MG63 (cell line): ENCODE measurements at regions not wholly inside any gene's neighbourhood (a gene's known extent, or its start where the extent isn't known, plus 50 kb on each side); places are given as distances from the start of the nearest gene placed in this dataset.

Experiments used
- DNase-seq: peaks from one replicate; pipeline ENCODE4 v3.0.0-alpha.2; 2020
- H3K27me3 ChIP-seq: fragments of 250-450 bp; sonication (Bioruptor Pico); 2 replicates; pipeline ENCODE4 v1.5.1; 2020; ENCODE audit warnings: mild to moderate bottlenecking, moderate library complexity
- H3K36me3 ChIP-seq: fragments of 250-450 bp; sonication (Bioruptor Pico); 2 replicates; pipeline ENCODE4 v1.5.1; 2020; ENCODE audit warnings: mild to moderate bottlenecking, moderate library complexity
- H3K4me3 ChIP-seq: fragments of 250-450 bp; sonication (Bioruptor Pico); 2 replicates; pipeline ENCODE4 v1.5.1; 2020; ENCODE audit warnings: mild to moderate bottlenecking, moderate library complexity
- H3K9me3 ChIP-seq: fragments of 250-450 bp; sonication (Bioruptor Pico); 2 replicates; pipeline ENCODE4 v1.5.1; 2020; ENCODE audit warnings: mild to moderate bottlenecking, moderate library complexity

GRCh38 chr15:25965326-25965725 is 102.2 kb upstream of the ATP10A start:
- H3K4me3 ChIP-seq = no peak overlapping the region
- no peaks in the 10 kb centered on the region for H3K9me3 ChIP-seq
- no peaks in the 10 kb centered on the region for H3K36me3 ChIP-seq
- DNase-seq = no peak
- H3K27me3 ChIP-seq = no peaks in the 10 kb centered on the region

DNA sequence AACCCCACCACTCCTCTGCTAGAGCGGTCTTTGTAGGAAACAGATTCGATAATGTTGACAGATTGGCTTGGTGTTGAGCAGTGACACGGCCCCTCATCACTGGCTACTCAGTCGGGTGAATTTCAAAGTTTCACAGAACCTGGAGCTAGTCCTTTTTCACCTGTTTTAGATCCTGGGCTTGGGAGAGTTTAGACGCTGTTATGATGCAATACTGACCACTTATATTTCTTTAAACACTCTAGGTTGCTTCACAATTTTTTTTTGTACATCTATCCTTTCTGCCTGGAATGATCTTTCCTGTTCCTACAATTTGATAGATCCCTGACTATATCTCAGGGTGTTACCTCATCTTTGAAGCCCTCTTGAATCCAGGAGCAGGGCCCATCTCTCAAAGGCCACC is 97.1 kb upstream of the ATP10A start:
- Histone ChIP-seq H3K27me3 (no peaks in the 10 kb centered on the region), H3K4me3 (no peak overlapping the region), H3K9me3 (no peaks in the 10 kb centered on the region), H3K36me3 (no peaks in the 10 kb centered on the region)
- no peak for DNase-seq

DNA sequence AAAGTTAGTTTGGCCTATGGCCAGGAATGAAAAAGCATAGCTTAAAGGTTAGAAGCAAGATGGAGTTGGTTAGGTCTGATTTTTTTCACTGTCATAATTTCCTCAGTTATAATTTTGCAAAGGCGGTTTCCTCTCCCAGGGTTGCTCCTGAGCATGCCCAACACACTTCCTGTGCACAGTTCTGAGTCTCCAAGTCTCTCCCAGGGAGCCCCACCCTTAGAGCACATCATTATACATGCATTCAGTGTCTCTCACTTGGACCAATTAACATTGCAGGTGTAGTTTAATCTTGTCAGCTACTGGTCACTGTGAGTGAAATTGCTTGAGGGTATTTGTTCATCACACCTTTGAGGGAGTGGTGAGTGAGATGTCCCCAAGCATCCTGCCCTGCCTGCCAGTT is 96.0 kb upstream of the ATP10A start:
- H3K9me3 ChIP-seq = no peaks in the 10 kb centered on the region
- no peaks in the 10 kb centered on the region for H3K36me3 ChIP-seq
- no peak overlapping the region for H3K4me3 ChIP-seq
- no peaks in the 10 kb centered on the region for H3K27me3 ChIP-seq
- DNase-seq = no peak

DNA sequence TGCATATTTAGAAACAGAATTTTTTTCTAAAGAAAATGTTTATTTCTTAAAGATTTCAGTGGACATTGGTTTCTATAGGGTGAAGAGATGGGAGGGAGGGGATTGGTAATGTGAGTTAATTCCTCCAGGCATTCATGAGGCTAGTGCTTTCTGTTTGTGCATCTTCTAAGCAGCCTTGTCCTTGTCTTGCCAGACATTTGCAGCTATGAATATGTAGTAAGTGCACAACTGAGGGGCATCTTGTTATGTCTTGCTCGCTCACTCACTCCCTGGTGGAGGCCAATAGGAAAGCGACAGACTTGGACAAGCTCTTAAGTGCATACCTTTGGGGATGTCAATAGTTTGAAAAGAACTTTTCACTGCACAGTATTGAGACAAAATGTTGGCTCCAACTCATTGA is 92.5 kb upstream of the ATP10A start:
- H3K36me3 ChIP-seq = no peaks in the 10 kb centered on the region
- H3K4me3 ChIP-seq = no peak overlapping the region
- no peak for DNase-seq
- no peaks in the 10 kb centered on the region for H3K27me3 ChIP-seq
- no peaks in the 10 kb centered on the region for H3K9me3 ChIP-seq

GRCh38 chr15:25954398-25954797 is 91.3 kb upstream of the ATP10A start:
- no peaks in the 10 kb centered on the region for H3K36me3 ChIP-seq
- DNase-seq = no peak

GRCh38 chr15:25950014-25950413 is 86.9 kb upstream of the ATP10A start:
- Histone ChIP-seq H3K4me3 (no peak overlapping the region), H3K9me3 (no peaks in the 10 kb centered on the region), H3K27me3 (no peaks in the 10 kb centered on the region), H3K36me3 (no peaks in the 10 kb centered on the region)
- no peak for DNase-seq

More at GRCh38 chr15:25954398-25954797, 91.3 kb upstream of the ATP10A start:
- no peaks in the 10 kb centered on the region for H3K9me3 ChIP-seq
- no peak overlapping the region for H3K4me3 ChIP-seq
- no peaks in the 10 kb centered on the region for H3K27me3 ChIP-seq

DNA sequence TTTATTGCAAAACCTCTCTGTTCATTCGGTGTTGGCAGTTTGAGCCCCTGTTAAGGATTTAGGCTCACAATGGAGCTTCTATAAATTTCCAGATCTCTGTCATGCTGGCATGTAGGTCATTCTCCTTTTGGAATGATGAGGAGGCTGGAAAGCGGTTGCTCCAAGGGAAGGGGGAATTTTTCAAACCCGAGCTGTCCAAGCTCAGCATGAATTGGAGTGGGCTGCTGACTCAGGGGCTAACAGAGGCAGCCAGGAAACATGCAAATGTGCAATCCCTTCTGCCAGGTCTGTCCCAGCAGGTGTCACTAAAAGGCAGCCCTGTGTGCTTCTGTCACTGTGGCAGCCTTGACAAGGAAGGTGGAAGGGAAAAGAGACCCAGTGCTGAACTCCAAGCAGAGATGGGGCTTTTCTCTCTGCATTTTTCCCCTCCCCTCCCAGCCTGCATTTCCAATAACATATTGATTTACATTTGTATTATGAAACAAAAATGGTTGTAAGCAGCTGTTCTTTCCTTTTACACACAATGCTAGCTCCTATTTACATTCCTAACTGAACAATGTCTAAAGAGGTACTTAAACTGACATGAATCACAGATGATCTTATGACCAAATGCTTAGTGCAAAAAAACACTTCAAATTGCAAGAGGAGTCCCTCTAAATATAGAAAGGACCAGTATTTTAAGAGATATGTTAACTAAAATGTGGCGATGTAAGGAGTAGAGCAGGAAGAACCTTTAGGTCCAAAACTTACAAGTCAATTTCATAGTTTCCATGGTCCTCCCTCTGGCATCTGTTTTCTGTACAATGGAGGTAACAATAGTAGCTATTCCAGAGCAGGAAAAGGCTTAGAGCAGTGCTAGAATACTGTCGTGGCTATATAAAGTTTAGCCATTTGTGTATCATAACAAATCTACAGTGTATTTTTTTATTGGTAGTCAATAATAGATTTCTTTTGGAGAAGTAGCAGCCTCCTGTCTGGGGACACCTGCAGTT is 84.5 kb upstream of the ATP10A start:
- no peaks in the 10 kb centered on the region for H3K36me3 ChIP-seq
- peak; percentile 57 for DNase-seq
- no peak overlapping the region for H3K4me3 ChIP-seq
- H3K27me3 ChIP-seq = no peaks in the 10 kb centered on the region
- H3K9me3 ChIP-seq = no peaks in the 10 kb centered on the region

GRCh38 chr15:25946241-25946805 is 83.2 kb upstream of the ATP10A start:
- no peak for DNase-seq
- H3K9me3 ChIP-seq = no peaks in the 10 kb centered on the region
- H3K4me3 ChIP-seq = no peak overlapping the region
- H3K27me3 ChIP-seq = no peaks in the 10 kb centered on the region
- H3K36me3 ChIP-seq = no peaks in the 10 kb centered on the region

- H3K9me3 ChIP-seq = no peaks in the 10 kb centered on the region
These were observed 81.3 kb upstream of the ATP10A start for GRCh38 chr15:25944386-25944785.

GRCh38 chr15:25943831-25944230 is 80.7 kb upstream of the ATP10A start:
- no peaks in the 10 kb centered on the region for H3K36me3 ChIP-seq
- DNase-seq = no peak
- H3K4me3 ChIP-seq = no peak overlapping the region
- no peaks in the 10 kb centered on the region for H3K27me3 ChIP-seq
- no peaks in the 10 kb centered on the region for H3K9me3 ChIP-seq

More at GRCh38 chr15:25944386-25944785, 81.3 kb upstream of the ATP10A start:
- H3K36me3 ChIP-seq = no peaks in the 10 kb centered on the region
- H3K4me3 ChIP-seq = no peak overlapping the region
- DNase-seq = no peak
- no peaks in the 10 kb centered on the region for H3K27me3 ChIP-seq

GRCh38 chr15:25939122-25939521 is 76.0 kb upstream of the ATP10A start:
- H3K27me3 ChIP-seq = no peaks in the 10 kb centered on the region
- H3K36me3 ChIP-seq = no peaks in the 10 kb centered on the region
- H3K4me3 ChIP-seq = no peak overlapping the region
- H3K9me3 ChIP-seq = no peaks in the 10 kb centered on the region
- no peak for DNase-seq

DNA sequence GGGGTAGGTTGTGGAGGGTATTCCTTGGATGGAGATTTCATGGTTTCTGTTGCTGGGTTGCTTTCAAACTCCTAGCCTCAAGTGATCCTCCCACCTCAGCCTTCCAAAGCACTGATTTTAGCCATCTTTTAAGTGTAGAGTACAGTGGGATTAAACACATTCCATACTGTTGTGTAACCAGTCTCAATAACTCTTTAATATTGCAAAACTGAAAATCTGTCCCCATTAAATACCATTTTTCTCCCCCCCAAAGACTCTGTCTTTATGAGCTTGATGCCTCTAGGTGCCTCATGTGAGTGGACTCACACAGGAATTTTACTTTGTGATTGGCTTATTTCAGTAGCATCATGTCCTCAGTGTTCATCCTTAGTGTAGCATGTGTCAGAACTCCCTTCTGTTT is 74.7 kb upstream of the ATP10A start:
- Histone ChIP-seq H3K9me3 (no peaks in the 10 kb centered on the region), H3K27me3 (no peaks in the 10 kb centered on the region), H3K36me3 (no peaks in the 10 kb centered on the region), H3K4me3 (no peak overlapping the region)
- DNase-seq = no peak

DNA sequence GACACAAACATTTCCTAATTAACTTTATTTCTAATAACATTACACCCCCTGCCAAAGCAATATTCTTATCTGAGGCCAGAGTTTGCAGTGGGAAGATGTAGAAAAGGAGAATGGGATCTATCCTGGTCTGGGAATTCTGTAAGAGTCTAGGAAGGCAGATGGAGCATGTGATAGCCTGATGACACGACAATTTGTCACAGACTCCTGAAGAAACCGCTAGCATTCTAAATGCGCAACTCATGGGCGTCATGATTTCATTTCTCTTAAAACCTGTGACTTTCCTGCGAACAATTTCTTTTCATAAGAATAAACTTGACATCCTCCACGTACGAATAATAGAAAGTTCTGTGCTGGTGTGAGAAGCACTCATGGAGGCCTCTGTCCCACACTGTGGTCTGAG is 72.9 kb upstream of the ATP10A start:
- H3K27me3 ChIP-seq = no peaks in the 10 kb centered on the region
- no peak for DNase-seq
- no peaks in the 10 kb centered on the region for H3K36me3 ChIP-seq
- no peak overlapping the region for H3K4me3 ChIP-seq
- no peaks in the 10 kb centered on the region for H3K9me3 ChIP-seq

DNA sequence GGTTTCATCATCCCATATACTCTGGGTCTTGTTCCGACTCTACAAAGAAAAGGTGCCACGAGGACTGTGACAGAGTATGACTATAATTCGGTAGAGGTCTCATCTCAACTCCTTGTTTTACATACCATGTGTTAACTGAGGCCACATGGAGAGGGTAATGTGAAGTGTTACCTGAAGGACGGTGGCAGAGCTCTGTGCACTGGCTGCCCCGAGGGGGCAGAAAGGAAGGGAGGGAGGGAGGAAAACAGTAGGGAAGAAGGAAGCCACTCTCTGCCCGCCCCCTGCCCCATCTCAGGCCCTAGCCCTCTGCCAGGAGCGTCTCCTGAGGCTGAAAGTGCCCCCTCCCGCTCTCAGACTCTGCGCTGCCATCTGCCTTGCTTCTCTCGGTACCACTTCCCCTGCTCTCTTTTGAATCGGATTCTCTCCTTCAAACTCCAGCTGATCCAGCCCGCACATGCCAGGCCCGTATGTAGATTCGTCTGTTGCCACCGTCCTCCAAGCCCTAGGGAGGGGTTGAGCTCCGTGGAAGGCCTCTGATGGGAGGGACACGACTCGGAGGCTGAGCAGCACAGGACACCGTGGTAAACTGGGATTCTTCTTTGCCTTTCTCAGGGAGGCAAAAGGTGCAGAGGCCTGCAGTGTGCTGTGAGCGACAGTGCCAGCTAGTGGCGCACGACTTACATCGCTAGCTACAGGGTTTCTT is 70.5 kb upstream of the ATP10A start:
- Histone ChIP-seq H3K27me3 (no peaks in the 10 kb centered on the region), H3K36me3 (no peaks in the 10 kb centered on the region), H3K9me3 (no peaks in the 10 kb centered on the region), H3K4me3 (no peak overlapping the region)
- DNase-seq = peak; percentile 68

- DNase-seq = no peak
- no peak overlapping the region for H3K4me3 ChIP-seq
- H3K27me3 ChIP-seq = no peaks in the 10 kb centered on the region
- H3K9me3 ChIP-seq = no peaks in the 10 kb centered on the region
- H3K36me3 ChIP-seq = no peaks in the 10 kb centered on the region
These were observed 69.6 kb upstream of the ATP10A start for GRCh38 chr15:25932696-25933095.

GRCh38 chr15:25931851-25932250 is 68.7 kb upstream of the ATP10A start:
- Histone ChIP-seq H3K4me3 (no peak overlapping the region), H3K9me3 (no peaks in the 10 kb centered on the region), H3K36me3 (no peaks in the 10 kb centered on the region), H3K27me3 (no peaks in the 10 kb centered on the region)
- DNase-seq = no peak

DNA sequence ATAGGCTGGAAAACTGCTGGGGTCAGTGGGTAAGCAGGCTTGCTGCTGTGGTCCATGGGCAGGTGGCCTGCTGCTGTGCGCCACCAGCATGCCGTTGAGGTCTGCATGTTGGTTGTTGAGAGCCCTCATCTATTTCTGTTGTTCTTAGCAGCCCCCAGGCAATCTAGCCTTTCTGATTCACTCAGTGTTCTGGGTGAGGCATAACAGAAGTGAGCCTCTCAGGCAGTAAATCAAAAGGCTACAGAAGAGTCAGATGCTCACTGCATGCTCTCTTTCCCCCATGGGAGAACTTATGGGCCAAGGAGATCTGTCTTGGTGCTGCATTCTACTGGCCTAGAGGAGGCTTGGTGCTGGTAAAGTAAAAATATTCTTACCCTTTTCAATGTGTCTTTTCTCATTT is 67.8 kb upstream of the ATP10A start:
- Histone ChIP-seq H3K27me3 (no peaks in the 10 kb centered on the region), H3K4me3 (no peak overlapping the region), H3K36me3 (no peaks in the 10 kb centered on the region), H3K9me3 (no peaks in the 10 kb centered on the region)
- no peak for DNase-seq
